ENCODE measurements at regions not wholly inside any gene's neighbourhood (a gene's known extent, or its start where the extent isn't known, plus 50 kb on each side); places are given as distances from the start of the nearest gene placed in this dataset.

DNA sequence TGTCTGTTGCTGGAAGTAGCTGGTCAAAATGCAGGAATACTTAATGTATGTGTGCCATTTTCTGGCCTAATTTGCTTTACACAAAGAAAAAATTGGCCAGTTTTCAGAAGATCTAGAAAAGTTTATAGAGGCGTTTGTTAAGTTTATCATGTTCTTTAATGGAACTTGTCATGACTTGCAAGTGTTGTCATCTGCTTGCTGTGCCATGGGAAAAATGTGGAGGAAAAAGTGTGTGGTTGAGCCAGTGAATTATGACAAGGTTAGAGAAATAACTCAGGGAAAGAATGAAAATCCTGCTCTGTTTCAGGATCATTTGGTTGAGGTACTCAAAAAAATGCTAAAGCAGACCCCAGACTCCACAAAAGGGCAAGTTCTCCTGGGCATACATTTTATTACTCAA, 301.6 kb upstream of the CDH2 start:
- TF ChIP-seq, protein P1, sequence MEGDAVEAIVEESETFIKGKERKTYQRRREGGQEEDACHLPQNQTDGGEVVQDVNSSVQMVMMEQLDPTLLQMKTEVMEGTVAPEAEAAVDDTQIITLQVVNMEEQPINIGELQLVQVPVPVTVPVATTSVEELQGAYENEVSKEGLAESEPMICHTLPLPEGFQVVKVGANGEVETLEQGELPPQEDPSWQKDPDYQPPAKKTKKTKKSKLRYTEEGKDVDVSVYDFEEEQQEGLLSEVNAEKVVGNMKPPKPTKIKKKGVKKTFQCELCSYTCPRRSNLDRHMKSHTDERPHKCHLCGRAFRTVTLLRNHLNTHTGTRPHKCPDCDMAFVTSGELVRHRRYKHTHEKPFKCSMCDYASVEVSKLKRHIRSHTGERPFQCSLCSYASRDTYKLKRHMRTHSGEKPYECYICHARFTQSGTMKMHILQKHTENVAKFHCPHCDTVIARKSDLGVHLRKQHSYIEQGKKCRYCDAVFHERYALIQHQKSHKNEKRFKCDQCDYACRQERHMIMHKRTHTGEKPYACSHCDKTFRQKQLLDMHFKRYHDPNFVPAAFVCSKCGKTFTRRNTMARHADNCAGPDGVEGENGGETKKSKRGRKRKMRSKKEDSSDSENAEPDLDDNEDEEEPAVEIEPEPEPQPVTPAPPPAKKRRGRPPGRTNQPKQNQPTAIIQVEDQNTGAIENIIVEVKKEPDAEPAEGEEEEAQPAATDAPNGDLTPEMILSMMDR (IDR thresholded peaks at IDR 0.05): no peak
- no peak for TF ChIP-seq POLR2A (IDR thresholded peaks at IDR 0.05)
